ENCODE measurements at regions not wholly inside any gene's neighbourhood (a gene's known extent, or its start where the extent isn't known, plus 50 kb on each side); places are given as distances from the start of the nearest gene placed in this dataset.

GRCh38 chr1:79188337-79188736, 181.8 kb upstream of the ADGRL4 start:
- TF ChIP-seq CTCF (IDR thresholded peaks at IDR 0.05) (no peak), POLR2A (IDR thresholded peaks at IDR 0.05) (no peak)
- no peaks in the 10 kb centered on the region for H3K27me3 ChIP-seq
- H3K4me3 ChIP-seq, result no peak overlapping the region
- H3K36me3 ChIP-seq, result no peaks in the 10 kb centered on the region
- no peaks in the 10 kb centered on the region for H3K4me1 ChIP-seq
- DNase-seq, result no peak
- no peak overlapping the region for H3K27ac ChIP-seq
- H3K9me3 ChIP-seq, result no peaks in the 10 kb centered on the region

DNA sequence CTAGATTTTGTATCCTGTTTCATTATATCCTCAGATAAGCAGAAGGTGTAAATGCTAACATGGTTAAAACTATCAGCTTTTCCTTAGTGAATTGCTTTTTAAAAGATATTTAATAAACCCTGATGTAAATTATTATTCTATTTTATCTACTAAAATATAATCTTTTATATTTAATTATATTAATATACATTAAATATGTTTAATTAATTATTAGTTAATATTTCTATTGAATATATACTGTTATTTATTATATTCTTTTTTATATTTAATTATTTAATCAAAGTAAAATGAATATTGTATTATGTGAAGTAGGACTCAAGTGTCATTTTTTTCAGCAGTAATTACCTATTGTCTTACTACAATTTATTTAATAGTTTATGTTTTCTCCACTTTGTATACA, 179.7 kb upstream of the ADGRL4 start:
- no peak overlapping the region for H3K4me3 ChIP-seq
- H3K36me3 ChIP-seq, result no peaks in the 10 kb centered on the region
- no peaks in the 10 kb centered on the region for H3K9me3 ChIP-seq
- TF ChIP-seq POLR2A (IDR thresholded peaks at IDR 0.05) (no peak), CTCF (IDR thresholded peaks at IDR 0.05) (no peak)
- DNase-seq, result no peak
- no peaks in the 10 kb centered on the region for H3K27me3 ChIP-seq
- no peak overlapping the region for H3K27ac ChIP-seq
- no peaks in the 10 kb centered on the region for H3K4me1 ChIP-seq

DNA sequence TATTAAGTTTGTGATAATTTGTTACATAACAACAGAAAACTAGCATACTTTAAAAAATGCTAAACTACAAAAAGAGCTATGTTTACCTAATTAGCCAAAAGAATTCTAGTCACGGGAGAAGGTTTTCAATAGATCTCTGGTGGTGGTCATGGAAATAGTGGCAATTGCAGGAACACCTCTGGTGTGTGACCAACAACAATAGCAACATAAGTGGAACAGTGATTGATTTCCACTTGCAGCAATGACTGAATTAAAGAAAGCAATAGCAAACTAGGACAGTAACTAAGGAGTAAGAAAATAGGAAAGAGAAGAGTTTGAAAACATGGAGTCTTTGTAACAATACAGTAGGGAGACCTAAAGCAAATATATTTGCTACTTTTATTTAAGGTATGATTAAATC, 171.3 kb upstream of the ADGRL4 start:
- no peaks in the 10 kb centered on the region for H3K36me3 ChIP-seq
- H3K4me3 ChIP-seq, result no peak overlapping the region
- DNase-seq, result no peak
- no peaks in the 10 kb centered on the region for H3K27me3 ChIP-seq
- no peaks in the 10 kb centered on the region for H3K9me3 ChIP-seq
- H3K4me1 ChIP-seq, result no peaks in the 10 kb centered on the region
- H3K27ac ChIP-seq, result no peak overlapping the region
- TF ChIP-seq POLR2A (IDR thresholded peaks at IDR 0.05), result no peak
- TF ChIP-seq CTCF (IDR thresholded peaks at IDR 0.05), result no peak

DNA sequence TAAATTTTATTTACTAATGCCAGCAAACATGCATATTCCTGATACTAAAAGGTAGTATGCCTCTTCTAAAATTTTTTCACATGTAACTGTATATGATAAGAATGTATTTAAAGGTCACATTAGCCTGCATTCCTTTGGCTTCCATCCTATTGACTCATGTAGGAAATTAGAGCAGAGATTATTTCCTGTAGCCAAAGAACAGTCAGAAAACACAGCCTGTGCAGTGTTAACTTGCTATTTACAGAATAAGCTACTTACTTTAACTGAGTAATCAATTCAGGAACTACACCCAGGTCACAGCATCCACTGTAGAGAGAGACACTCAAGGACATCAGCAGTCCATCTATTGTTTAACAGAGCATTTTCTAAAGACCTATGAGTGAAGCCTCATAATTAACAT, 154.5 kb upstream of the ADGRL4 start:
- H3K27ac ChIP-seq, result no peak overlapping the region
- H3K9me3 ChIP-seq, result no peaks in the 10 kb centered on the region
- H3K27me3 ChIP-seq, result no peaks in the 10 kb centered on the region
- no peaks in the 10 kb centered on the region for H3K36me3 ChIP-seq
- DNase-seq, result no peak
- H3K4me1 ChIP-seq, result no peaks in the 10 kb centered on the region
- no peak for TF ChIP-seq POLR2A (IDR thresholded peaks at IDR 0.05)
- no peak for TF ChIP-seq CTCF (IDR thresholded peaks at IDR 0.05)
- no peak overlapping the region for H3K4me3 ChIP-seq

GRCh38 chr1:79155991-79156390, 149.5 kb upstream of the ADGRL4 start:
- TF ChIP-seq POLR2A (IDR thresholded peaks at IDR 0.05), result no peak
- TF ChIP-seq CTCF (IDR thresholded peaks at IDR 0.05), result no peak
- no peaks in the 10 kb centered on the region for H3K9me3 ChIP-seq
- no peaks in the 10 kb centered on the region for H3K36me3 ChIP-seq
- no peak for DNase-seq
- H3K4me3 ChIP-seq, result no peak overlapping the region
- no peak overlapping the region for H3K27ac ChIP-seq
- no peaks in the 10 kb centered on the region for H3K27me3 ChIP-seq
- H3K4me1 ChIP-seq, result no peaks in the 10 kb centered on the region
